Stimulated activated effector memory CD8-positive, alpha-beta T cell treated with anti-CD3 and anti-CD28 coated beads, Interleukin-12 subunit alpha, Interleukin-12 subunit beta, amount 100 ng/mL, for 72 hours (primary cell): ENCODE measurements at regions not wholly inside any gene's neighbourhood (a gene's known extent, or its start where the extent isn't known, plus 50 kb on each side); places are given as distances from the start of the nearest gene placed in this dataset.
"Not testable (repeated sequence)": the region's sequence is repeated elsewhere in the genome, so short reads cannot be mapped to it uniquely, and the experiment has no call there.

ENCODE experiments used
- ATAC-seq: fragments of 150-1000 bp; cut with Tn5 transposase; 2 replicates; pipeline ENCODE4 v1.10.0; 2021
- DNase-seq, 2 donors: peaks; one replicate each; pipeline ENCODE4 v3.0.0; 2021 to 2022; ENCODE audit warnings: low spot score in 2 of 2
- H3K27ac Mint-ChIP-seq: one replicate; pipeline ENCODE4 v1.8.0; 2022; ENCODE audit warnings: mild to moderate bottlenecking, mixed read lengths
- H3K36me3 Mint-ChIP-seq: one replicate; pipeline ENCODE4 v1.8.0; 2022; ENCODE audit warnings: mild to moderate bottlenecking, mixed read lengths
- H3K4me1 Mint-ChIP-seq: one replicate; pipeline ENCODE4 v1.8.0; 2022; ENCODE audit warnings: mixed read lengths
- H3K4me3 Mint-ChIP-seq: one replicate; pipeline ENCODE4 v1.8.0; 2022; ENCODE audit warnings: mild to moderate bottlenecking, mixed read lengths
- H3K9me3 Mint-ChIP-seq: one replicate; pipeline ENCODE4 v1.8.0; 2022; ENCODE audit warnings: mixed read lengths

- H3K9me3 Mint-ChIP-seq = no peaks in the 10 kb centered on the region
- peak overlapping the region; percentile 26 for H3K4me3 Mint-ChIP-seq
- DNase-seq = no peak
- no peak for ATAC-seq
- H3K36me3 Mint-ChIP-seq = no peaks in the 10 kb centered on the region
- no peaks in the 10 kb centered on the region for H3K4me1 Mint-ChIP-seq
- H3K27ac Mint-ChIP-seq = no peak overlapping the region
Measured at GRCh38 chr6:163867518-163868292, 453.2 kb downstream of the QKI start.

- H3K9me3 Mint-ChIP-seq = no peaks in the 10 kb centered on the region
- no peaks in the 10 kb centered on the region for H3K4me1 Mint-ChIP-seq
- no peaks in the 10 kb centered on the region for H3K36me3 Mint-ChIP-seq
- H3K27ac Mint-ChIP-seq = no peak overlapping the region
- no peak overlapping the region for H3K4me3 Mint-ChIP-seq
- ATAC-seq (no peak), DNase-seq (no peak)
Measured at GRCh38 chr6:163866192-163866591, 451.7 kb downstream of the QKI start.

- DNase-seq (no peak), ATAC-seq (no peak)
- Mint-ChIP-seq H3K27ac (no peak overlapping the region), H3K4me3 (no peak overlapping the region), H3K9me3 (no peaks in the 10 kb centered on the region), H3K36me3 (no peaks in the 10 kb centered on the region), H3K4me1 (no peaks in the 10 kb centered on the region)
Measured at GRCh38 chr6:163863565-163863964, 449.0 kb downstream of the QKI start.

- DNase-seq (no peak), ATAC-seq (no peak)
- Mint-ChIP-seq H3K36me3 (no peaks in the 10 kb centered on the region), H3K27ac (no peak overlapping the region), H3K9me3 (no peaks in the 10 kb centered on the region), H3K4me3 (no peak overlapping the region), H3K4me1 (no peaks in the 10 kb centered on the region)
Measured at GRCh38 chr6:163862701-163863100, 448.2 kb downstream of the QKI start.

GRCh38 chr6:163861627-163862026 lies 447.1 kb downstream of the QKI start:
- DNase-seq = no peak
- no peak overlapping the region for H3K4me3 Mint-ChIP-seq
- H3K4me1 Mint-ChIP-seq = no peaks in the 10 kb centered on the region
- no peaks in the 10 kb centered on the region for H3K36me3 Mint-ChIP-seq
- no peak overlapping the region for H3K27ac Mint-ChIP-seq
- no peaks in the 10 kb centered on the region for H3K9me3 Mint-ChIP-seq
- ATAC-seq = no peak

- no peak overlapping the region for H3K4me3 Mint-ChIP-seq
- ATAC-seq = peak; percentile 43
- H3K36me3 Mint-ChIP-seq = no peaks in the 10 kb centered on the region
- H3K9me3 Mint-ChIP-seq = no peaks in the 10 kb centered on the region
- H3K4me1 Mint-ChIP-seq = no peaks in the 10 kb centered on the region
- H3K27ac Mint-ChIP-seq = no peak overlapping the region
- DNase-seq = no peak
Measured at GRCh38 chr6:163860287-163861081, 446.0 kb downstream of the QKI start.

- not testable (repeated sequence) for H3K4me1 Mint-ChIP-seq, DNase-seq, ATAC-seq, H3K4me3 Mint-ChIP-seq, H3K27ac Mint-ChIP-seq, H3K36me3 Mint-ChIP-seq, H3K9me3 Mint-ChIP-seq
Measured at GRCh38 chr6:163858870-163859269, 444.4 kb downstream of the QKI start.

GRCh38 chr6:163857421-163857820 lies 442.9 kb downstream of the QKI start:
- no peak for DNase-seq
- Mint-ChIP-seq H3K4me1 (no peaks in the 10 kb centered on the region), H3K27ac (no peak overlapping the region), H3K36me3 (no peaks in the 10 kb centered on the region), H3K4me3 (no peak overlapping the region), H3K9me3 (no peaks in the 10 kb centered on the region)
- no peak for ATAC-seq

- Mint-ChIP-seq H3K4me3 (no peak overlapping the region), H3K4me1 (no peaks in the 10 kb centered on the region), H3K27ac (no peak overlapping the region), H3K9me3 (peaks cover 19% of the 10 kb centered on the region), H3K36me3 (no peaks in the 10 kb centered on the region)
- ATAC-seq = no peak
- DNase-seq = no peak
Measured at GRCh38 chr6:163850874-163851273, 436.4 kb downstream of the QKI start.

- no peaks in the 10 kb centered on the region for H3K4me1 Mint-ChIP-seq
- no peak overlapping the region for H3K27ac Mint-ChIP-seq
- no peaks in the 10 kb centered on the region for H3K36me3 Mint-ChIP-seq
- H3K9me3 Mint-ChIP-seq = peaks cover 15% of the 10 kb centered on the region
- H3K4me3 Mint-ChIP-seq = no peak overlapping the region
- ATAC-seq = no peak
- DNase-seq = no peak
Measured at GRCh38 chr6:163844761-163845160, 430.2 kb downstream of the QKI start.

- H3K9me3 Mint-ChIP-seq = peaks cover 14% of the 10 kb centered on the region
- H3K4me3 Mint-ChIP-seq = no peak overlapping the region
- no peaks in the 10 kb centered on the region for H3K36me3 Mint-ChIP-seq
- H3K27ac Mint-ChIP-seq = no peak overlapping the region
- DNase-seq (no peak), ATAC-seq (no peak)
- no peaks in the 10 kb centered on the region for H3K4me1 Mint-ChIP-seq
Measured at GRCh38 chr6:163844357-163844756, 429.8 kb downstream of the QKI start.

- no peak for DNase-seq
- no peak for ATAC-seq
- Mint-ChIP-seq H3K36me3 (no peaks in the 10 kb centered on the region), H3K4me1 (no peaks in the 10 kb centered on the region), H3K9me3 (peaks cover 10% of the 10 kb centered on the region), H3K27ac (no peak overlapping the region), H3K4me3 (no peak overlapping the region)
Measured at GRCh38 chr6:163843218-163843617, 428.7 kb downstream of the QKI start.

GRCh38 chr6:163842467-163842866 lies 427.9 kb downstream of the QKI start:
- H3K9me3 Mint-ChIP-seq = peaks cover 10% of the 10 kb centered on the region
- H3K27ac Mint-ChIP-seq = no peak overlapping the region
- DNase-seq (no peak), ATAC-seq (no peak)
- no peak overlapping the region for H3K4me3 Mint-ChIP-seq
- H3K4me1 Mint-ChIP-seq = no peaks in the 10 kb centered on the region
- no peaks in the 10 kb centered on the region for H3K36me3 Mint-ChIP-seq

- Mint-ChIP-seq H3K36me3 (no peaks in the 10 kb centered on the region), H3K4me3 (no peak overlapping the region), H3K9me3 (peaks cover 10% of the 10 kb centered on the region), H3K4me1 (no peaks in the 10 kb centered on the region), H3K27ac (no peak overlapping the region)
- DNase-seq = no peak
- ATAC-seq = no peak
Measured at GRCh38 chr6:163841733-163842132, 427.2 kb downstream of the QKI start.

- ATAC-seq (no peak), DNase-seq (no peak)
- H3K27ac Mint-ChIP-seq = no peak overlapping the region
- no peaks in the 10 kb centered on the region for H3K4me1 Mint-ChIP-seq
- no peak overlapping the region for H3K4me3 Mint-ChIP-seq
- H3K36me3 Mint-ChIP-seq = no peaks in the 10 kb centered on the region
- peaks cover 10% of the 10 kb centered on the region for H3K9me3 Mint-ChIP-seq
Measured at GRCh38 chr6:163841326-163841725, 426.8 kb downstream of the QKI start.

- Mint-ChIP-seq H3K4me1 (no peaks in the 10 kb centered on the region), H3K27ac (no peak overlapping the region), H3K9me3 (peaks cover 10% of the 10 kb centered on the region), H3K36me3 (no peaks in the 10 kb centered on the region), H3K4me3 (no peak overlapping the region)
- DNase-seq (no peak), ATAC-seq (no peak)
Measured at GRCh38 chr6:163840880-163841279, 426.4 kb downstream of the QKI start.
